Activated B cell treated with CpG ODN at 0.5 μM for 24 hours (primary cell): ENCODE measurements at regions not wholly inside any gene's neighbourhood (a gene's known extent, or its start where the extent isn't known, plus 50 kb on each side); places are given as distances from the start of the nearest gene placed in this dataset.

Experiments used
- ATAC-seq: fragments of 200-7000 bp; cut with Tn5 transposase; one replicate; pipeline ENCODE4 v1.10.0; 2021; ENCODE audit warnings: low read depth, mild to moderate bottlenecking, moderate library complexity
- CTCF ChIA-PET: fragments of 350-600 bp; sonication (Branson Sonifier 250); formaldehyde crosslinking; loops from one replicate; lab custom pipeline; 2021; ENCODE audit warnings: antibody characterized with exemption; lab: Charles Lee
- POLR2A ChIA-PET: fragments of 350-600 bp; sonication (Branson Sonifier 250); formaldehyde crosslinking; loops from one replicate; lab custom pipeline; 2021; ENCODE audit warnings: antibody characterized with exemption; lab: Charles Lee
- DNase-seq: peaks from one replicate; pipeline ENCODE4 v3.0.0; 2022
- H3K27ac Mint-ChIP-seq: one replicate; pipeline ENCODE4 v1.8.0; 2020; ENCODE audit warnings: mixed read lengths
- H3K27me3 Mint-ChIP-seq: one replicate; pipeline ENCODE4 v1.8.0; 2021; ENCODE audit warnings: mixed read lengths
- H3K36me3 Mint-ChIP-seq: one replicate; pipeline ENCODE4 v1.8.0; 2021; ENCODE audit warnings: low read depth, mixed read lengths
- H3K4me1 Mint-ChIP-seq: one replicate; pipeline ENCODE4 v1.8.0; 2021; ENCODE audit warnings: mixed read lengths
- H3K4me3 Mint-ChIP-seq: one replicate; pipeline ENCODE4 v1.8.0; 2020; ENCODE audit warnings: mild to moderate bottlenecking, mixed read lengths
- H3K9me3 Mint-ChIP-seq: one replicate; pipeline ENCODE4 v1.8.0; 2020; ENCODE audit warnings: mixed read lengths
- CTCF ChIP-seq: fragments of 200-600 bp; IDR thresholded peaks from one replicate; pipeline ENCODE4 v1.8.0; 2022; ENCODE audit warnings: antibody characterized with exemption, mild to moderate bottlenecking
- intact Hi-C: fragments of 100-400 bp; cut with micrococcal nuclease; formaldehyde crosslinking; loops from one replicate; pipeline ENCODE4 v1.15.1; 2024

GRCh38 chr14:35235840-35236239, 56.3 kb upstream of the PSMA6 start:
- Mint-ChIP-seq H3K27ac (no peak overlapping the region), H3K9me3 (no peaks in the 10 kb centered on the region), H3K27me3 (no peaks in the 10 kb centered on the region), H3K4me1 (no peaks in the 10 kb centered on the region), H3K36me3 (peaks cover 10% of the 10 kb centered on the region), H3K4me3 (no peak overlapping the region)
- intact Hi-C loops: no loop called here
- POLR2A ChIA-PET: interaction anchor here (5.7 kb wide), 1 partner anchor 169 kb away, joined by 46 read pairs; the partner anchor contains the start of gene NFKBIA
- CTCF ChIA-PET: interaction anchor here (0.7 to 1.5 kb wide), 2 partner anchors 178 to 545 kb away, joined by 3 to 5 read pairs; no protein-coding TSS in a partner anchor
- ATAC-seq (no peak), DNase-seq (no peak)
- TF ChIP-seq CTCF: no peak

GRCh38 chr14:35236806-35237205, 55.4 kb upstream of the PSMA6 start:
- DNase-seq: no peak
- ATAC-seq: no peak
- Mint-ChIP-seq H3K4me3 (no peak overlapping the region), H3K27me3 (no peaks in the 10 kb centered on the region), H3K4me1 (no peaks in the 10 kb centered on the region), H3K36me3 (peaks cover 10% of the 10 kb centered on the region), H3K9me3 (no peaks in the 10 kb centered on the region), H3K27ac (no peak overlapping the region)
- intact Hi-C loops: no loop called here
- CTCF ChIA-PET: interaction anchor here (1.5 kb wide), 1 partner anchor 177 kb away, joined by 5 read pairs; no protein-coding TSS in a partner anchor
- TF ChIP-seq CTCF: no peak
- POLR2A ChIA-PET: interaction anchor here (5.7 kb wide), 1 partner anchor 168 kb away, joined by 46 read pairs; the partner anchor contains the start of gene NFKBIA

GRCh38 chr14:35240231-35240630, 52.0 kb upstream of the PSMA6 start:
- Mint-ChIP-seq H3K27ac (no peak overlapping the region), H3K9me3 (no peaks in the 10 kb centered on the region), H3K4me3 (no peak overlapping the region), H3K36me3 (peaks cover 8% of the 10 kb centered on the region), H3K4me1 (no peaks in the 10 kb centered on the region), H3K27me3 (no peaks in the 10 kb centered on the region)
- POLR2A ChIA-PET: interaction anchor here (0.6 kb wide), 2 partner anchors 104 to 165 kb away, joined by 3 read pairs; no protein-coding TSS in a partner anchor
- TF ChIP-seq CTCF: no peak
- no peak for ATAC-seq
- intact Hi-C loops: no loop called here
- CTCF ChIA-PET: no interaction called here
- DNase-seq: no peak
